ENCODE measurements at regions not wholly inside any gene's neighbourhood (a gene's known extent, or its start where the extent isn't known, plus 50 kb on each side); places are given as distances from the start of the nearest gene placed in this dataset.

GRCh38 chr10:111338035-111338434 is 261.2 kb downstream of the ADRA2A start:
- H3K27ac Mint-ChIP-seq = no peak overlapping the region
- no peaks in the 10 kb centered on the region for H3K36me3 Mint-ChIP-seq (ENCODE audit: low read depth)
- H3K27me3 Mint-ChIP-seq (ENCODE audit: low read depth) = peaks cover 10% of the 10 kb centered on the region
- DNase-seq = no peak
- CTCF ChIA-PET = no interaction called here
- H3K4me1 Mint-ChIP-seq (ENCODE audit: low read depth) = no peaks in the 10 kb centered on the region
- H3K9me3 Mint-ChIP-seq = peaks cover 25% of the 10 kb centered on the region
- intact Hi-C loops (cut with micrococcal nuclease) = no loop called here
- no peak overlapping the region for H3K4me3 Mint-ChIP-seq

GRCh38 chr10:111338805-111339204 is 262.0 kb downstream of the ADRA2A start:
- Mint-ChIP-seq H3K9me3 (peaks cover 25% of the 10 kb centered on the region), H3K4me3 (no peak overlapping the region), H3K27me3 (ENCODE audit: low read depth) (peaks cover 10% of the 10 kb centered on the region), H3K27ac (no peak overlapping the region), H3K4me1 (ENCODE audit: low read depth) (no peaks in the 10 kb centered on the region), H3K36me3 (ENCODE audit: low read depth) (no peaks in the 10 kb centered on the region)
- CTCF ChIA-PET = no interaction called here
- intact Hi-C loops (cut with micrococcal nuclease) = no loop called here
- DNase-seq = no peak

- intact Hi-C loops (cut with micrococcal nuclease) = no loop called here
- no peak overlapping the region for H3K27ac Mint-ChIP-seq
These were observed 268.0 kb downstream of the ADRA2A start for GRCh38 chr10:111344804-111345203.

GRCh38 chr10:111347386-111348013 is 270.7 kb downstream of the ADRA2A start:
- no peak for DNase-seq
- CTCF ChIA-PET = no interaction called here
- no peak overlapping the region for H3K4me3 Mint-ChIP-seq
- no peak overlapping the region for H3K27ac Mint-ChIP-seq
- intact Hi-C loops (cut with micrococcal nuclease) = no loop called here
- no peaks in the 10 kb centered on the region for H3K4me1 Mint-ChIP-seq (ENCODE audit: low read depth)
- H3K27me3 Mint-ChIP-seq (ENCODE audit: low read depth) = peaks cover 7% of the 10 kb centered on the region
- no peaks in the 10 kb centered on the region for H3K36me3 Mint-ChIP-seq (ENCODE audit: low read depth)
- H3K9me3 Mint-ChIP-seq = peaks cover 2% of the 10 kb centered on the region

More at GRCh38 chr10:111344804-111345203, 268.0 kb downstream of the ADRA2A start:
- no peaks in the 10 kb centered on the region for H3K4me1 Mint-ChIP-seq (ENCODE audit: low read depth)
- H3K36me3 Mint-ChIP-seq (ENCODE audit: low read depth) = no peaks in the 10 kb centered on the region
- CTCF ChIA-PET = interaction anchor here (0.6 to 1.2 kb wide), 4 partner anchors 56 to 507 kb away, joined by 3 to 5 read pairs (median 3); no protein-coding TSS in a partner anchor
- no peak for DNase-seq
- H3K9me3 Mint-ChIP-seq = peaks cover 25% of the 10 kb centered on the region
- peaks cover 3% of the 10 kb centered on the region for H3K27me3 Mint-ChIP-seq (ENCODE audit: low read depth)
- H3K4me3 Mint-ChIP-seq = no peak overlapping the region

- Mint-ChIP-seq H3K4me1 (ENCODE audit: low read depth) (no peaks in the 10 kb centered on the region), H3K36me3 (ENCODE audit: low read depth) (no peaks in the 10 kb centered on the region), H3K9me3 (no peaks in the 10 kb centered on the region), H3K27ac (no peak overlapping the region), H3K4me3 (no peak overlapping the region), H3K27me3 (ENCODE audit: low read depth) (peaks cover 7% of the 10 kb centered on the region)
- CTCF ChIA-PET = no interaction called here
- intact Hi-C loops (cut with micrococcal nuclease) = no loop called here
- no peak for DNase-seq
These were observed 271.2 kb downstream of the ADRA2A start for GRCh38 chr10:111348076-111348475.

- intact Hi-C loops (cut with micrococcal nuclease) = no loop called here
- H3K27ac Mint-ChIP-seq = no peak overlapping the region
- CTCF ChIA-PET = no interaction called here
- H3K27me3 Mint-ChIP-seq (ENCODE audit: low read depth) = peaks cover 21% of the 10 kb centered on the region
- no peak overlapping the region for H3K4me3 Mint-ChIP-seq
- H3K9me3 Mint-ChIP-seq = no peaks in the 10 kb centered on the region
- H3K4me1 Mint-ChIP-seq (ENCODE audit: low read depth) = no peaks in the 10 kb centered on the region
- no peak for DNase-seq
- H3K36me3 Mint-ChIP-seq (ENCODE audit: low read depth) = no peaks in the 10 kb centered on the region
These were observed 278.0 kb downstream of the ADRA2A start for GRCh38 chr10:111354859-111355258.

- no peak for DNase-seq
- Mint-ChIP-seq H3K27ac (no peak overlapping the region), H3K36me3 (ENCODE audit: low read depth) (no peaks in the 10 kb centered on the region), H3K4me3 (no peak overlapping the region), H3K9me3 (no peaks in the 10 kb centered on the region), H3K27me3 (ENCODE audit: low read depth) (peaks cover 23% of the 10 kb centered on the region), H3K4me1 (ENCODE audit: low read depth) (no peaks in the 10 kb centered on the region)
- CTCF ChIA-PET = no interaction called here
- intact Hi-C loops (cut with micrococcal nuclease) = no loop called here
These were observed 279.7 kb downstream of the ADRA2A start for GRCh38 chr10:111356571-111356970.

GRCh38 chr10:111357859-111358258 is 281.0 kb downstream of the ADRA2A start:
- H3K27ac Mint-ChIP-seq = no peak overlapping the region
- intact Hi-C loops (cut with micrococcal nuclease) = no loop called here
- DNase-seq = no peak
- H3K36me3 Mint-ChIP-seq (ENCODE audit: low read depth) = no peaks in the 10 kb centered on the region
- H3K4me3 Mint-ChIP-seq = no peak overlapping the region
- peaks cover 20% of the 10 kb centered on the region for H3K27me3 Mint-ChIP-seq (ENCODE audit: low read depth)
- CTCF ChIA-PET = no interaction called here
- H3K4me1 Mint-ChIP-seq (ENCODE audit: low read depth) = no peaks in the 10 kb centered on the region
- no peaks in the 10 kb centered on the region for H3K9me3 Mint-ChIP-seq

- H3K36me3 Mint-ChIP-seq (ENCODE audit: low read depth) = no peaks in the 10 kb centered on the region
- H3K4me3 Mint-ChIP-seq = no peak overlapping the region
- DNase-seq = peak; percentile 35
- no peak overlapping the region for H3K27ac Mint-ChIP-seq
- H3K9me3 Mint-ChIP-seq = no peaks in the 10 kb centered on the region
- no peaks in the 10 kb centered on the region for H3K4me1 Mint-ChIP-seq (ENCODE audit: low read depth)
- H3K27me3 Mint-ChIP-seq (ENCODE audit: low read depth) = peaks cover 13% of the 10 kb centered on the region
- intact Hi-C loops (cut with micrococcal nuclease) = loop anchor here (1.0 kb wide), 3 partner anchors 284 to 750 kb away; no protein-coding TSS in a partner anchor
- CTCF ChIA-PET = no interaction called here
These were observed 283.6 kb downstream of the ADRA2A start for GRCh38 chr10:111360260-111360925.

GRCh38 chr10:111367531-111367930 is 290.7 kb downstream of the ADRA2A start:
- Mint-ChIP-seq H3K4me3 (no peak overlapping the region), H3K4me1 (ENCODE audit: low read depth) (no peaks in the 10 kb centered on the region), H3K27ac (no peak overlapping the region), H3K36me3 (ENCODE audit: low read depth) (no peaks in the 10 kb centered on the region), H3K27me3 (ENCODE audit: low read depth) (peaks cover 8% of the 10 kb centered on the region), H3K9me3 (no peaks in the 10 kb centered on the region)
- CTCF ChIA-PET = no interaction called here
- no peak for DNase-seq
- intact Hi-C loops (cut with micrococcal nuclease) = no loop called here

GRCh38 chr10:111370101-111370500 is 293.3 kb downstream of the ADRA2A start:
- Mint-ChIP-seq H3K4me3 (no peak overlapping the region), H3K27ac (no peak overlapping the region), H3K4me1 (ENCODE audit: low read depth) (no peaks in the 10 kb centered on the region), H3K36me3 (ENCODE audit: low read depth) (no peaks in the 10 kb centered on the region), H3K27me3 (ENCODE audit: low read depth) (peaks cover 8% of the 10 kb centered on the region), H3K9me3 (no peaks in the 10 kb centered on the region)
- CTCF ChIA-PET = no interaction called here
- DNase-seq = no peak
- intact Hi-C loops (cut with micrococcal nuclease) = no loop called here

- CTCF ChIA-PET = interaction anchor here (0.9 kb wide), 1 partner anchor 174 kb away, joined by 3 read pairs; no protein-coding TSS in a partner anchor
- peaks cover 10% of the 10 kb centered on the region for H3K27me3 Mint-ChIP-seq (ENCODE audit: low read depth)
These were observed 296.9 kb downstream of the ADRA2A start for GRCh38 chr10:111373696-111374095.

GRCh38 chr10:111379534-111380187 is 302.8 kb downstream of the ADRA2A start:
- Mint-ChIP-seq H3K9me3 (no peaks in the 10 kb centered on the region), H3K27ac (no peak overlapping the region), H3K4me3 (no peak overlapping the region), H3K36me3 (ENCODE audit: low read depth) (no peaks in the 10 kb centered on the region), H3K27me3 (ENCODE audit: low read depth) (peaks cover 14% of the 10 kb centered on the region), H3K4me1 (ENCODE audit: low read depth) (no peaks in the 10 kb centered on the region)
- CTCF ChIA-PET = no interaction called here
- intact Hi-C loops (cut with micrococcal nuclease) = no loop called here
- DNase-seq = no peak

More at GRCh38 chr10:111373696-111374095, 296.9 kb downstream of the ADRA2A start:
- no peaks in the 10 kb centered on the region for H3K4me1 Mint-ChIP-seq (ENCODE audit: low read depth)
- H3K36me3 Mint-ChIP-seq (ENCODE audit: low read depth) = no peaks in the 10 kb centered on the region
- no peak overlapping the region for H3K4me3 Mint-ChIP-seq
- no peak overlapping the region for H3K27ac Mint-ChIP-seq
- DNase-seq = no peak
- intact Hi-C loops (cut with micrococcal nuclease) = no loop called here
- no peaks in the 10 kb centered on the region for H3K9me3 Mint-ChIP-seq

All from activated naive CD4-positive, alpha-beta T cell treated with anti-CD3 and anti-CD28 coated beads for 36 hours (primary cell).